ENCODE measurements at regions not wholly inside any gene's neighbourhood (a gene's known extent, or its start where the extent isn't known, plus 50 kb on each side); places are given as distances from the start of the nearest gene placed in this dataset.

DNA sequence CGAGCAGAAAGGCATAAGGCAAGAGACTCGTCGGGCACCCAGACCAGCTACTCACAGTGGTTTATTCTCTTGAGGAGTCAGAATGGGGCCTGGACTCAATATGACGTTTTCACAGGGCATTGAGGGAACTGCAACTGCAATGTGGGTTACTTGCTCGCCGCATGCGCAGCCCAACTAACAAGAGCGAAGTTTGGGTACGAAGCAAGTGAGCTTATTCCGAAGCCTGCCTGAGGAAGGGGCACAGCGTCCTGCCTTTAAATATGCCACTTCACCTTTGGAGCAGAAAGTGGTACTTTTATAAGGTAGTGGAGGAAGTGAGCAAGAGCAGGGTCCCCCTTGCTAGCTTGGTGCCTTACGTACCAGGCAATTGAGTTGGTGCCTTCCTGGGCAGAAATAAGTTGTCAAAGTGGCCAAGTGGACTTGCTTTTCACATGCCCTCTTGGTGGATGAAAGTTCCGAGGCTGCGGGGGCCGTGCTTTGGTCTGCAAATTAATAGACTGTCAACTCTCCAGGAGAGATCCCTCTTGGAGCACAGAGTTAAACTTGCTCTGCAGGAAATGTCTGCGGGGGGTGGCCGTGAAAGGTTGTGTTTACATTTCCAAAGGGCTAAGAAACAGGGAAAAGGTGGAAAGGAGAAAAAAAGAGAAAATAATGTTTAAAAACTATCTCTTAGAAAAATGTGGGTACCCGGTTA is 480.4 kb downstream of the TRIML1 start:
- POLR2A ChIA-PET: no interaction called here
- Mint-ChIP-seq H3K4me1 (no peaks in the 10 kb centered on the region), H3K27me3 (no peaks in the 10 kb centered on the region), H3K27ac (no peak overlapping the region), H3K36me3 (no peaks in the 10 kb centered on the region), H3K4me3 (no peak overlapping the region), H3K9me3 (peaks cover 3 to 24% (median 12%) of the 10 kb centered on the region in 5 donors)
- H3K9me3 ChIP-seq (ENCODE audit: low read length): no peaks in the 10 kb centered on the region
- no peaks in the 10 kb centered on the region for H3K36me3 ChIP-seq (ENCODE audit: insufficient read depth, low read length)
- no peaks in the 10 kb centered on the region for H3K27me3 ChIP-seq (ENCODE audit: insufficient read depth, low read length, poor library complexity, severe bottlenecking)
- H3K27ac ChIP-seq (ENCODE audit: low read depth, low read length): no peak overlapping the region
- CTCF ChIA-PET: no interaction called here
- H3K4me1 ChIP-seq (ENCODE audit: insufficient read depth, low read length): no peaks in the 10 kb centered on the region
- H3K4me3 ChIP-seq (ENCODE audit: low read length): no peak overlapping the region
- DNase-seq: no peak

DNA sequence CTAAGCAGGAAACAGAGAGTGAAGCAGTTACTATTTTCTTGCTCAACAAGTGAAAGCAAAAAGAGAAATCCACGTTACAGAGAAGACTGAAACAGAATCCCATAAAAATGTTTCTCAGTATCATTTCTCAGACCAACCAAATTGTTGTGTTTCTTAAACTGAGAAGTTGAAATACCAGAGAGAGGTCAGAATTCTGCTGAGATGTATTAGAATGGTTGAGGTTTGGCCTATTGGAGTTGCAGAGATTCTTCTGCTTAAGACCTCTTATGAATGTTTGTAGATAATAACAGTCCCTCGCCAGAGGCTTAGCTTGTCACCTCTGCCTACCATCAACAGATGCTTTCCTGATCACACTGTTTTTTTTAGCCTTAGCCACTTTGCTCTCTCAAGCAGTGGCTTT is 481.4 kb downstream of the TRIML1 start:
- Histone ChIP-seq H3K27me3 (ENCODE audit: insufficient read depth, low read length, poor library complexity, severe bottlenecking) (no peaks in the 10 kb centered on the region), H3K36me3 (ENCODE audit: insufficient read depth, low read length) (no peaks in the 10 kb centered on the region), H3K4me3 (ENCODE audit: low read length) (no peak overlapping the region), H3K9me3 (ENCODE audit: low read length) (no peaks in the 10 kb centered on the region), H3K4me1 (ENCODE audit: insufficient read depth, low read length) (no peaks in the 10 kb centered on the region), H3K27ac (ENCODE audit: low read depth, low read length) (no peak overlapping the region)
- no peaks in the 10 kb centered on the region for H3K4me1 Mint-ChIP-seq
- no peak overlapping the region for H3K27ac Mint-ChIP-seq
- no peak for DNase-seq
- H3K27me3 Mint-ChIP-seq: no peaks in the 10 kb centered on the region
- ChIA-PET CTCF (no interaction called here), POLR2A (no interaction called here)
- H3K4me3 Mint-ChIP-seq: no peak overlapping the region
- H3K9me3 Mint-ChIP-seq: peaks cover 3 to 26% (median 13%) of the 10 kb centered on the region in 5 donors
- no peaks in the 10 kb centered on the region for H3K36me3 Mint-ChIP-seq

DNA sequence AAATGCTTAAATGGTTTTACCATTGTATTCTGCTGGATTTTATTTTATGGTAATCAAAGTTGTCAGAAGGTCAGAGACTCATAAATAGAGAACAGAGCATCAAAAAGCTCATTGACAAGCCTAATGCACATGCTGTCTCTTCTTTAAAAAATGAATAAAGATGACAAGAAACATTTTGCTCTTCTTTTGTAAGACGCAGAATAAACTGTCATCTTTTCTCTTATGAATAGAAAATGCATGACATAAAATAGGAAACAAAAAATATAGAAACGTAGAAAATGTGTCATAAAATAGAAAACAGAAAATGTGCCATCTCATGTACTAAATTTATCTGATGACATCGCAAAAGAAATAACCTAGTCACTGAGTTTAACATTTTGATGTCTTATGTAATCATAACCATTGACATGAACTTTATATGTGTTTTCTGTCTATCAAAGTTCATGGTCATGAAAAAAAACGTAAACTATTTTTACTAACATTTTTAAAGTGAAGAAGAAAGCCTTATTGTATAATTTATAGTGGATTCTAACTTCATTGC is 484.1 kb downstream of the TRIML1 start:
- POLR2A ChIA-PET: no interaction called here
- Histone ChIP-seq H3K27ac (ENCODE audit: low read depth, low read length) (no peak overlapping the region), H3K4me3 (ENCODE audit: low read length) (no peak overlapping the region), H3K27me3 (ENCODE audit: insufficient read depth, low read length, poor library complexity, severe bottlenecking) (no peaks in the 10 kb centered on the region), H3K4me1 (ENCODE audit: insufficient read depth, low read length) (no peaks in the 10 kb centered on the region), H3K9me3 (ENCODE audit: low read length) (no peaks in the 10 kb centered on the region), H3K36me3 (ENCODE audit: insufficient read depth, low read length) (no peaks in the 10 kb centered on the region)
- no peak for DNase-seq
- CTCF ChIA-PET: no interaction called here
- H3K27me3 Mint-ChIP-seq: no peaks in the 10 kb centered on the region
- H3K4me1 Mint-ChIP-seq: no peaks in the 10 kb centered on the region
- no peak overlapping the region for H3K4me3 Mint-ChIP-seq
- no peak overlapping the region for H3K27ac Mint-ChIP-seq
- no peaks in the 10 kb centered on the region for H3K36me3 Mint-ChIP-seq
- peaks cover 1 to 21% (median 13%) of the 10 kb centered on the region in 5 donors for H3K9me3 Mint-ChIP-seq

DNA sequence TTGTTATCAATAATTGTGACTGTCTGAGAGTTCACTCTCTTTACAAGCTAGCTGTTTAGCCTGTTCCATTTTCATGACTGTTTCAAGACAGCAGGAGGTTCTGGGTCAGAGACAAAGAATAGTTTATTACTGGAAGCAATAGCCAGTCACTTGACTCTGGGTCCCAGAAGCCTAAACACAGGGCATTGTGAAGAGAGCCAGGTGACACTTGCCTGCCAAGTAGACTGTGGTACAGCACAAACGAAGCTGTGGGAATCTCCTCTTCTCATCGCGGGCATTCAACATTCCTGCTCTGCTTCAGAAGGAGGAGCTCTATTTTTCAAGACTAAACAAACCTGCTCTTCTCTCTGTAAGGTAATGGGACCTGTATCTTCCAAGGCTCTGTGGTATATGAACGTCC is 485.1 kb downstream of the TRIML1 start:
- no peaks in the 10 kb centered on the region for H3K36me3 Mint-ChIP-seq
- Histone ChIP-seq H3K4me3 (ENCODE audit: low read length) (no peak overlapping the region), H3K4me1 (ENCODE audit: insufficient read depth, low read length) (no peaks in the 10 kb centered on the region), H3K27ac (ENCODE audit: low read depth, low read length) (no peak overlapping the region), H3K9me3 (ENCODE audit: low read length) (no peaks in the 10 kb centered on the region), H3K27me3 (ENCODE audit: insufficient read depth, low read length, poor library complexity, severe bottlenecking) (no peaks in the 10 kb centered on the region), H3K36me3 (ENCODE audit: insufficient read depth, low read length) (no peaks in the 10 kb centered on the region)
- POLR2A ChIA-PET: no interaction called here
- no peak overlapping the region for H3K27ac Mint-ChIP-seq
- H3K9me3 Mint-ChIP-seq: peaks cover 1 to 16% (median 12%) of the 10 kb centered on the region in 5 donors
- DNase-seq: no peak
- CTCF ChIA-PET: no interaction called here
- no peaks in the 10 kb centered on the region for H3K4me1 Mint-ChIP-seq
- no peak overlapping the region for H3K4me3 Mint-ChIP-seq
- no peaks in the 10 kb centered on the region for H3K27me3 Mint-ChIP-seq

DNA sequence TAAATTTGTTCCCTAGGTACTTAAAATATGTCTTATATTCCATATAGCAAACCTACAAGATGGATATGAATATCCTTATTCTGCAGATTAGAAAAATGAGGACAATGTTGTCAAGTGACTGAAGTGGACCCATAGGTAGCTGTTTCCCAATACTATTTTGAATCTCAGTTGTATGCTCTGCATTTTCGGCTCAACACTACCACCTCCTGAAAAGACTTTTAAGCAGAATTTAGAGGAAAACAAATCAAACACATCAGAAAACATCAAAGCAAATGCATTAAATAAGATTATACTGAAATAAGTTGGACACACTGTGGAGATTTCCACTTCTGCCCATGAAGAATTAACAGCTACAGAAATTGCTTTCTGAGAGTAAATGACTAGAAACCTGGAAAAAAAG is 488.7 kb downstream of the TRIML1 start:
- ChIA-PET POLR2A (no interaction called here), CTCF (no interaction called here)
- Mint-ChIP-seq H3K27ac (no peak overlapping the region), H3K4me3 (no peak overlapping the region), H3K4me1 (no peaks in the 10 kb centered on the region), H3K36me3 (no peaks in the 10 kb centered on the region), H3K9me3 (peaks cover 3 to 23% (median 11%) of the 10 kb centered on the region in 5 donors), H3K27me3 (no peaks in the 10 kb centered on the region)
- Histone ChIP-seq H3K27ac (ENCODE audit: low read depth, low read length) (no peak overlapping the region), H3K4me3 (ENCODE audit: low read length) (no peak overlapping the region), H3K4me1 (ENCODE audit: insufficient read depth, low read length) (no peaks in the 10 kb centered on the region), H3K9me3 (ENCODE audit: low read length) (no peaks in the 10 kb centered on the region), H3K36me3 (ENCODE audit: insufficient read depth, low read length) (no peaks in the 10 kb centered on the region), H3K27me3 (ENCODE audit: insufficient read depth, low read length, poor library complexity, severe bottlenecking) (no peaks in the 10 kb centered on the region)
- no peak for DNase-seq

DNA sequence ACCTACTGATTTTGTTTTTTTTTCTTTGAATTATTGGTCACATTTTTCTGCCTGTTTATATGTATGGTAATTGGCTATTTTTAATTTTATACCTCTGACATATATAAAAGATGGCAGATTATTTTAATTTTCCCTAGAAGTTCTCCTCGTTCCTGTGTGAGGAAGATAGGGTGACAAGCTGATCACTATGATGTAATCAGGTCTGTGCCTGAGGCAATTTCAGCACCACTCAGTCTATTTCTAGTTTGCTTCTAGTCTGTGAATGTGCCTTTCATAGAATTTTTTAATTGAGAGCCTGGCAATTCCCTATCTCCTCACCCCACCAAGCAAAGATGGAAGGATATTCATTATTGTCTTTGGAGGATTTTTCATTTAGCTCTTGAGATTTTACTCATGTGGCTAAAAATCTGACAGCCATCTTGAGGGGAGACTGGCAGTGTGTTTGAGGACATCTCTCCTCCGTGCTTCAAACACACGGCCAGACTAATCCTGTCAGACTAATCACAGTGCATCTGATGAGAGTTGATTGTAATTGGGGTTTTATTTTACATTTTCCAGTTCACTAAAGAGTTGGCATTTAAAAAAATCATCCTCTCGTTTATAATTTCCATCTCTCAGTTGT is 500.3 kb downstream of the TRIML1 start:
- Histone ChIP-seq H3K27me3 (ENCODE audit: insufficient read depth, low read length, poor library complexity, severe bottlenecking) (no peaks in the 10 kb centered on the region), H3K36me3 (ENCODE audit: insufficient read depth, low read length) (no peaks in the 10 kb centered on the region), H3K27ac (ENCODE audit: low read depth, low read length) (no peak overlapping the region), H3K4me1 (ENCODE audit: insufficient read depth, low read length) (no peaks in the 10 kb centered on the region), H3K9me3 (ENCODE audit: low read length) (no peaks in the 10 kb centered on the region), H3K4me3 (ENCODE audit: low read length) (no peak overlapping the region)
- DNase-seq: no peak
- peaks cover 2 to 26% (median 11%) of the 10 kb centered on the region in 5 donors for H3K9me3 Mint-ChIP-seq
- POLR2A ChIA-PET: no interaction called here
- no peak overlapping the region for H3K27ac Mint-ChIP-seq
- H3K4me3 Mint-ChIP-seq: no peak overlapping the region
- CTCF ChIA-PET: no interaction called here
- H3K36me3 Mint-ChIP-seq: no peaks in the 10 kb centered on the region
- H3K4me1 Mint-ChIP-seq: no peaks in the 10 kb centered on the region
- H3K27me3 Mint-ChIP-seq: no peaks in the 10 kb centered on the region

DNA sequence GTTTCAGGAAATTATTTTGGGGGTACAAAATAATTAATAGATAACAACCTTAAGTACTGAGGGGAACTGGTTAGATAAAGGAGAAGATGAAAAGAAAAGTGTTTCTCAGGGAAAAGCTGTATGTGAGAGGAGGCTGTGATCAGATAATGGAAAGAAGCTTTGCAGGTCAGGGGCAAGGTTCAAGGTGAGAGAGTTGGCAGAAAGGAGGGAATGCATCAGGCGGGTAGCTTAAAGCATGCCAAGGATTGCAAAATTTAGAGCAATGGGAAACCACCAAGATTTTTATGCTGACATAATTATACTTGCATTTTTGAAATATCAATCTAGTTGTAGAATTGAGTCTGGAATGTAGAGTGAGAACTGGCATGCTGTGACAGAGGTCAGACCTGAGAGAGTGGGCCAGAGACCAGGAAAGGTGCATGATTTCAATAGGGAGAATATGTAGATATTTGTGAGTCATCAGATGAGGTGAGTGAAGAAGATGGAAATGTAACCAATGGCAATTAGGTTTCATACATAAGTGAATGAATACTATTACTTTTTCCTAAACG is 508.7 kb downstream of the TRIML1 start:
- H3K4me1 ChIP-seq (ENCODE audit: insufficient read depth, low read length): no peaks in the 10 kb centered on the region
- Mint-ChIP-seq H3K27me3 (no peaks in the 10 kb centered on the region), H3K4me1 (no peaks in the 10 kb centered on the region), H3K36me3 (no peaks in the 10 kb centered on the region), H3K27ac (no peak overlapping the region), H3K4me3 (no peak overlapping the region), H3K9me3 (peaks cover 2 to 33% (median 17%) of the 10 kb centered on the region in 5 donors)
- no peak overlapping the region for H3K4me3 ChIP-seq (ENCODE audit: low read length)
- POLR2A ChIA-PET: no interaction called here
- no peak overlapping the region for H3K27ac ChIP-seq (ENCODE audit: low read depth, low read length)
- no peaks in the 10 kb centered on the region for H3K36me3 ChIP-seq (ENCODE audit: insufficient read depth, low read length)
- H3K9me3 ChIP-seq (ENCODE audit: low read length): no peaks in the 10 kb centered on the region
- no peaks in the 10 kb centered on the region for H3K27me3 ChIP-seq (ENCODE audit: insufficient read depth, low read length, poor library complexity, severe bottlenecking)
- DNase-seq: no peak
- CTCF ChIA-PET: no interaction called here

DNA sequence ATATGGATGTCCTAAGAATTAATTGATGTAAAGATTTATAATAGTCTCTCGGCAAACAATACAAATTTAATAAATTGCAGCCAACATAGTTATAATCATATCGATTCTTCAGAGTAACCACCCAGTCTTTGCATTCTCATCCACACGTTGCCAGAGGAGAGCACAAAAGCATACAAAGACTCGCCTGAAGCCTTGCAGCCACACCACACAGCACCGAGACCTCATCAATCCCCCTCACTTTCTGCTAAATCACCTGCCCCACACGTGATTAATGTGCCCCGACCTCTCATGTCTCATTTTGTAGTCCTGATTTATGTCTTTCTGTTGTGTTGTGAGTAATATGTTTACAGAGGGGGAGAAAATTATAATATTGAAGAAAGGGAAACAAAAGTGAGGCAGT is 510.4 kb downstream of the TRIML1 start:
- no peak overlapping the region for H3K4me3 Mint-ChIP-seq
- H3K4me3 ChIP-seq (ENCODE audit: low read length): no peak overlapping the region
- CTCF ChIA-PET: interaction anchor here (1.4 kb wide), 1 partner anchor 9 kb away, joined by 3 read pairs; no protein-coding TSS in a partner anchor

More for the DNA sequence above, 510.4 kb downstream of the TRIML1 start:
- POLR2A ChIA-PET: no interaction called here
- Mint-ChIP-seq H3K4me1 (no peaks in the 10 kb centered on the region), H3K9me3 (peaks cover 2 to 28% (median 16%) of the 10 kb centered on the region in 5 donors), H3K27me3 (no peaks in the 10 kb centered on the region), H3K36me3 (no peaks in the 10 kb centered on the region), H3K27ac (no peak overlapping the region)
- Histone ChIP-seq H3K27me3 (ENCODE audit: insufficient read depth, low read length, poor library complexity, severe bottlenecking) (no peaks in the 10 kb centered on the region), H3K36me3 (ENCODE audit: insufficient read depth, low read length) (no peaks in the 10 kb centered on the region), H3K27ac (ENCODE audit: low read depth, low read length) (no peak overlapping the region), H3K4me1 (ENCODE audit: insufficient read depth, low read length) (no peaks in the 10 kb centered on the region), H3K9me3 (ENCODE audit: low read length) (peaks cover 4% of the 10 kb centered on the region)
- DNase-seq: no peak

Data from CD8-positive, alpha-beta memory T cell (primary cell).